Smooth muscle cell (in vitro differentiated cells): ENCODE measurements at regions not wholly inside any gene's neighbourhood (a gene's known extent, or its start where the extent isn't known, plus 50 kb on each side); places are given as distances from the start of the nearest gene placed in this dataset.

Experiments used
- DNase-seq: peaks from one replicate; lab custom pipeline; 2025; ENCODE audit not compliant: unreplicated experiment; lab: John Stamatoyannopoulos, UW
- H2AFZ ChIP-seq: fragments of 200-600 bp; sonication (generic); 2 replicates; pipeline ENCODE4 v1.6.0; 2016; ENCODE audit warnings: antibody characterized with exemption, low read depth, mild to moderate bottlenecking
- H3F3A ChIP-seq: fragments of 200-600 bp; sonication (generic); 2 replicates; pipeline ENCODE4 v1.6.0; 2017; ENCODE audit warnings: antibody characterized with exemption, low read depth
- H3K27ac ChIP-seq: fragments of 200-600 bp; sonication (generic); 2 replicates; pipeline ENCODE4 v1.5.1; 2016; ENCODE audit warnings: low read depth, mild to moderate bottlenecking
- H3K27me3 ChIP-seq: fragments of 200-600 bp; sonication (generic); 2 replicates; pipeline ENCODE4 v1.6.1; 2016; ENCODE audit warnings: low read depth, mild to moderate bottlenecking
- H3K36me3 ChIP-seq: fragments of 200-600 bp; sonication (generic); 2 replicates; pipeline ENCODE4 v1.5.1; 2016; ENCODE audit warnings: low read depth
- H3K4me1 ChIP-seq: fragments of 200-600 bp; sonication (generic); 2 replicates; pipeline ENCODE4 v1.5.1; 2016; ENCODE audit warnings: low read depth
- H3K4me2 ChIP-seq: fragments of 200-600 bp; sonication (generic); 2 replicates; pipeline ENCODE4 v1.6.0; 2016; ENCODE audit warnings: mild to moderate bottlenecking
- H3K4me3 ChIP-seq: fragments of 200-600 bp; sonication (generic); 2 replicates; pipeline ENCODE4 v1.5.1; 2016; ENCODE audit warnings: mild to moderate bottlenecking
- H3K79me2 ChIP-seq: fragments of 200-600 bp; sonication (generic); 2 replicates; pipeline ENCODE4 v1.6.0; 2016; ENCODE audit warnings: low read depth, mild to moderate bottlenecking
- H3K9ac ChIP-seq: fragments of 200-600 bp; sonication (generic); 2 replicates; pipeline ENCODE4 v1.6.0; 2016; ENCODE audit warnings: low read depth
- H3K9me3 ChIP-seq: fragments of 200-600 bp; sonication (generic); replicated peaks from 2 replicates; pipeline ENCODE4 v1.5.1; 2016; ENCODE audit warnings: low read depth
- H4K20me1 ChIP-seq: fragments of 200-600 bp; sonication (generic); 2 replicates; pipeline ENCODE4 v1.6.0; 2016; ENCODE audit warnings: low read depth
- CTCF ChIP-seq: fragments of 200-600 bp; sonication (generic); IDR thresholded peaks from 2 replicates; pipeline ENCODE4 v1.5.1; 2017; ENCODE audit warnings: borderline replicate concordance, mild to moderate bottlenecking, antibody characterized with exemption; ENCODE audit not compliant: insufficient read depth, poor library complexity, severe bottlenecking
- WGBS: methylation state at CpG from one replicate; pipeline ENCODE4 v1.1.7; 2016; ENCODE audit warnings: low lambda C conversion rate; 5-methylcytosine and 5-hydroxymethylcytosine counted together

GRCh38 chr22:49659924-49660315 is 167.8 kb downstream of the BRD1 start:
- TF ChIP-seq CTCF = no peak
- no peak for DNase-seq

GRCh38 chr22:49659281-49659923 is 168.3 kb downstream of the BRD1 start:
- Histone ChIP-seq H3K4me1 (no peaks in the 10 kb centered on the region), H3K27me3 (no peaks in the 10 kb centered on the region), H3K27ac (no peak overlapping the region), H3K9ac (no peak overlapping the region), H3F3A (no peaks in the 10 kb centered on the region), H3K9me3 (no peaks in the 10 kb centered on the region), H2AFZ (no peak overlapping the region), H3K4me2 (no peak overlapping the region), H4K20me1 (no peaks in the 10 kb centered on the region), H3K4me3 (no peak overlapping the region), H3K79me2 (no peaks in the 10 kb centered on the region), H3K36me3 (no peaks in the 10 kb centered on the region)
- WGBS = 90% methylated on average over 19 of the region's 19 CpGs
- no peak for TF ChIP-seq CTCF
- DNase-seq = no peak

More at GRCh38 chr22:49659924-49660315, 167.8 kb downstream of the BRD1 start:
- Histone ChIP-seq H3K36me3 (no peaks in the 10 kb centered on the region), H3K4me3 (no peak overlapping the region), H4K20me1 (no peaks in the 10 kb centered on the region), H2AFZ (no peak overlapping the region), H3K9ac (no peak overlapping the region), H3K4me1 (no peaks in the 10 kb centered on the region), H3K4me2 (no peak overlapping the region), H3K27me3 (no peaks in the 10 kb centered on the region), H3K9me3 (no peaks in the 10 kb centered on the region), H3K79me2 (no peaks in the 10 kb centered on the region), H3K27ac (no peak overlapping the region), H3F3A (no peaks in the 10 kb centered on the region)
- WGBS = 87% methylated on average over 19 of the region's 19 CpGs

- Histone ChIP-seq H3K27me3 (no peaks in the 10 kb centered on the region), H3K9me3 (no peaks in the 10 kb centered on the region), H3K4me1 (no peaks in the 10 kb centered on the region), H4K20me1 (no peaks in the 10 kb centered on the region), H3K9ac (no peak overlapping the region), H3F3A (no peaks in the 10 kb centered on the region), H3K36me3 (no peaks in the 10 kb centered on the region), H3K4me3 (no peak overlapping the region), H3K27ac (no peak overlapping the region), H2AFZ (no peak overlapping the region), H3K79me2 (no peaks in the 10 kb centered on the region), H3K4me2 (no peak overlapping the region)
- TF ChIP-seq CTCF = no peak
- 67% methylated on average over 9 of the region's 9 CpGs for WGBS
- no peak for DNase-seq
These were observed 168.8 kb downstream of the BRD1 start for GRCh38 chr22:49658902-49659280.

GRCh38 chr22:49657974-49658590 is 169.6 kb downstream of the BRD1 start:
- WGBS = 92% methylated on average over 12 of the region's 12 CpGs
- H3K9me3 ChIP-seq = no peaks in the 10 kb centered on the region

More at GRCh38 chr22:49657974-49658590, 169.6 kb downstream of the BRD1 start:
- no peaks in the 10 kb centered on the region for H3K36me3 ChIP-seq
- H3K27me3 ChIP-seq = no peaks in the 10 kb centered on the region
- no peak for DNase-seq
- H3F3A ChIP-seq = no peaks in the 10 kb centered on the region
- no peak overlapping the region for H3K9ac ChIP-seq
- H3K27ac ChIP-seq = no peak overlapping the region
- H3K79me2 ChIP-seq = no peaks in the 10 kb centered on the region
- TF ChIP-seq CTCF = no peak
- H4K20me1 ChIP-seq = no peaks in the 10 kb centered on the region
- no peaks in the 10 kb centered on the region for H3K4me1 ChIP-seq
- H2AFZ ChIP-seq = no peak overlapping the region
- no peak overlapping the region for H3K4me2 ChIP-seq
- no peak overlapping the region for H3K4me3 ChIP-seq
